Breast epithelium (tissue), 3 donors: ENCODE measurements at regions not wholly inside any gene's neighbourhood (a gene's known extent, or its start where the extent isn't known, plus 50 kb on each side); places are given as distances from the start of the nearest gene placed in this dataset.

Source experiments
- POLR2A ChIP-seq: fragments of 450-650 bp; IDR thresholded peaks from one replicate; pipeline ENCODE4 v1.6.1; 2016; ENCODE audit warnings: antibody characterized with exemption, mild to moderate bottlenecking, moderate library complexity
- POLR2AphosphoS5 ChIP-seq, 3 donors: sonication (generic); formaldehyde crosslinking; IDR thresholded peaks; one replicate each; pipeline ENCODE4 v1.6.1; 2017; ENCODE audit warnings: antibody characterized with exemption in 3 of 3
- TF ChIP-seq, protein P1 (sequence below), 3 donors: fragments of 450-650 bp; IDR thresholded peaks; one replicate each; pipeline ENCODE4 v1.5.1; 2016 to 2017; ENCODE audit warnings: antibody characterized with exemption in 3 of 3, mild to moderate bottlenecking in 3 of 3, moderate library complexity in 3 of 3

DNA sequence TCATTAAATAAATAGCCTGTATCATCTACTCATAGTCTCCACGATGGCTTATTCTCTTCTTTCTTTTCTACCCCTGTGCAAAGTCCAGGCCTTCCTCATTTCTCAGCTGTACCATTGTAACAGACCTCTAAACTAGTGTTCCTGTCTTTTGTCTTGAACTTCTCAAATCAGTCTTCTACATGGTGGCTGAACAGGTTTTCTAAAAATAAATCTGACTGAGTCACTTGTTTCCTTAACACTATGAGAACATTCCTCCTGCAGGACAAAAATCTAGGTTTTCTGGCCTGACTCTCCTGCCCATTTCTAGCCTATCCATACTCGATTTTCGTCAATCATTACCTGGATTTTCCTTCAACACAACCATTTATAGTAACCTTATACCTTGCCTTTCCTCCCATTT, 1080.8 kb upstream of the TENM4 start:
- TF ChIP-seq, protein P1, sequence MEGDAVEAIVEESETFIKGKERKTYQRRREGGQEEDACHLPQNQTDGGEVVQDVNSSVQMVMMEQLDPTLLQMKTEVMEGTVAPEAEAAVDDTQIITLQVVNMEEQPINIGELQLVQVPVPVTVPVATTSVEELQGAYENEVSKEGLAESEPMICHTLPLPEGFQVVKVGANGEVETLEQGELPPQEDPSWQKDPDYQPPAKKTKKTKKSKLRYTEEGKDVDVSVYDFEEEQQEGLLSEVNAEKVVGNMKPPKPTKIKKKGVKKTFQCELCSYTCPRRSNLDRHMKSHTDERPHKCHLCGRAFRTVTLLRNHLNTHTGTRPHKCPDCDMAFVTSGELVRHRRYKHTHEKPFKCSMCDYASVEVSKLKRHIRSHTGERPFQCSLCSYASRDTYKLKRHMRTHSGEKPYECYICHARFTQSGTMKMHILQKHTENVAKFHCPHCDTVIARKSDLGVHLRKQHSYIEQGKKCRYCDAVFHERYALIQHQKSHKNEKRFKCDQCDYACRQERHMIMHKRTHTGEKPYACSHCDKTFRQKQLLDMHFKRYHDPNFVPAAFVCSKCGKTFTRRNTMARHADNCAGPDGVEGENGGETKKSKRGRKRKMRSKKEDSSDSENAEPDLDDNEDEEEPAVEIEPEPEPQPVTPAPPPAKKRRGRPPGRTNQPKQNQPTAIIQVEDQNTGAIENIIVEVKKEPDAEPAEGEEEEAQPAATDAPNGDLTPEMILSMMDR (IDR thresholded peaks at IDR 0.05): no peak
- TF ChIP-seq POLR2AphosphoS5 (IDR thresholded peaks at IDR 0.05) (no peak), POLR2A (no peak)
